Stimulated activated CD4-positive, alpha-beta T cell treated with anti-CD3 and anti-CD28 coated beads, TNF-alpha, amount 100 ng/mL, for 24 hours (primary cell): ENCODE measurements at regions not wholly inside any gene's neighbourhood (a gene's known extent, or its start where the extent isn't known, plus 50 kb on each side); places are given as distances from the start of the nearest gene placed in this dataset.
"Not testable (repeated sequence)": the region's sequence is repeated elsewhere in the genome, so short reads cannot be mapped to it uniquely, and the experiment has no call there.

ENCODE experiments used
- DNase-seq, 3 experiments: peaks; one replicate each; pipeline ENCODE4 v3.0.0-alpha.2; 2020; ENCODE audit warnings: low read depth in 3 of 3

DNA sequence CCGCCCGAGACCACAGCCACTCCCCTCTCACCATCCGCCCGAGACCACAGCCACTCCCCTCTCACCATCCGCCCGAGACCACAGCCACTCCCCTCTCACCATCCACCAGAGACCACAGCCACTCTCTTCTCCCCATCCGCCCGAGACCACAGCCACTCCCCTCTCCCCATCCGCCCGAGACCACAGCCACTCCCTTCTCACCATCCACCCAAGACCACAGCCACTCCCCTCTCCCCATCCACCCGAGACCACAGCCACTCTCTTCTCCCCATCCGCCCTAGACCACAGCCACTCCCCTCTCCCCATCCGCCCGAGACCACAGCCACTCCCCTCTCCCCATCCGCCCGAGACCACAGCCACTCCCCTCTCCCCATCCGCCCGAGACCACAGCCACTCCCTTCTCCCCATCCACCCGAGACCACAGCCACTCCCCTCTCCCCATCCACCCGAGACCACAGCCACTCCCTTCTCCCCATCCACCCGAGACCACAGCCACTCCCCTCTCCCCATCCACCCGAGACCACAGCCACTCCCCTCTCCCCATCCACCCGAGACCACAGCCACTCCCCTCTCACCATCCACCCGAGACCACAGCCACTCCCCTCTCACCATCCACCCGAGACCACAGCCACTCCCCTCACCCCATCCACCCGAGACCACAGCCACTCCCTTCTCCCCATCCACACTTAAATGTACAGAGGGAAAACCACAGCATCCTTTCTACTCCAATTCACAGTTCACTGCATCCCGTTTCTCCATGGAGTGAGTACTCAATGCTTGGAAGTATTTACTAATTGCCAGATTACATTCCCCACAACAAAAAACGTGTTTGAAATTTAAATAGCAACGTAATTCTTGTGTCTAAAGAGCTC is 83.5 kb upstream of the SFSWAP start:
- peak in 1 of 3 experiments; percentile 28 for DNase-seq

DNA sequence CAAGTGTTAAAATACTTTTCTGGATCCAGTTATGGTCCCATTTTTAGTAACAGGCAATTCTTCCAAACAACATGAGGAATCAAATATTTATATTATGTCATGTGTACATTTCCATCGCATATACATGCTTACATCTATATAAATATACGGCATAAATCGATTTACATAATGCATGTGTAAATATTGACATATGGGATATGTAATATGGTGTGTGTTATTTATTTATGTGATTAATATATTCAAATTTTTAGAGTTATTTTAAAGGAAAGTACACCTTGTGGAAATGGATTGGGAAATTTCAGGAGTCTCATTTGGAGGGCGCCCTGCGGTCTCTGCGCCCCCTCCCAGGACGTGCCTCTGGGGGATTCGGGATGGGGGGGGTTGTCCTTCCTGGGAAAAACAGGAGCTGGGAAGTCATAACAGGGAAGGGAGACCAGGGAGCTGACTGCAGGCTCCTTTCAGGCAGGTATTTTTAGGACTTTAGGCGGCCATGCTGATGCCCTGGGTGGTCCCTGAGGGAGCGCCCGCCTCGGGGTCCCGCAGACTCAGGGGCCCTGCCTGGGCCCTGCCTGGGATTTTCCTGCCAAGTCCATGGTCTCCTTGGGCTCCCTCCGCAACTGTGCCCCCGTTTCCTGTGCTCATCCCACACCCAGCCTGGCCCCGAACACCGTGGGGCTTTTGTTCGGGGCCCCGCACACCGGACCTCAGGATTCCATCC is 82.7 kb upstream of the SFSWAP start:
- no peak for DNase-seq

DNA sequence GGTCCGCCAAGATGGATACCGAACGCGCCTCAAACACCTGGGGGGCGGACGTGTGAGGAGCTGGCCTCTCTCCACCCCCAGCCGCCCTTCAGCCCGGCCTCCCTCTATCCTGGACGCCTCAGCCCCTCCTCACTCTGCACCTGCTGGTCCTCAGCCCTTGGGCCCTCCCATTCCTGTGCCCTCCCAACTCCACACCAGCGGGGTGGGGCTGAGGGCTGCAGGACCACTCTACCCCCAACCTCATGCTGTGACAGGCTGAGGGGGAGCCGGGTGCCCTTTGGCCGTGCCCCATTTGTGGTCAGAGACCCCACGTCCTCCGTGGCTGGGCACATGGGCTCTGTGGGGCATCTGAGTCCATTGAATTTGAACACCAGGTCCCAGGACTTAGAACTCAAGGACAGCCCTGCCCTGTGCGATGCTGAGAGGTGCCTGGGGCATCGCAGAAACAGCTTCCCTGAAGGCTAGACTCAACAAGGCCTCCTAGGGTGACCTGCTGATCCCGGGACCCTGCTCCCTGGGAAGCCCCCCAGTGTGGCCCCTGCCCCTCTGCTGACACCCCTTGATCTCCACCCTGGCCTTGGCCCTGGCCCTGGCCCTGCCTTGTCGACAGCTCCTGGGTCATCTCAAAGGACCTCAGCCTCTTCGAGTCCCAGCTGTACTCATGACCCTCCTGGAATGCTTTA is 82.0 kb upstream of the SFSWAP start:
- no peak for DNase-seq

DNA sequence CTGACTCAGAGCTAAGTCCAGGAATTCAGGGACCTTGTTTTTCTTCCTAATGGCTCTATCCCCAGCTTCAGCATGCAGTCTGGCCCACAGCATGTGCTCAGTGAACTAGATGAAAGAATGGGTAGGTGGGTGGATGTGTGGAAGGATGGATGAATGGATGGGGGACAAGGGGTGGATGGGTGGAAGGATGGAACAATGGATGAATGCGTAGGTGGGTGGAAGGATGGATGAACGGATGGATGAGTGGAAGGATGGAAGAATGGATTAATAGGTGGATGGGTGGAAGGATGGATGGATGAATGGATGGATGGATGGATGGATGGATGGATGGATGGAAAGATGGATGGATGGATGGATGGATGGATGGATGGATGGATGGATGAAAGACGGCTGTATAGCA is 79.7 kb upstream of the SFSWAP start:
- DNase-seq, result no peak

DNA sequence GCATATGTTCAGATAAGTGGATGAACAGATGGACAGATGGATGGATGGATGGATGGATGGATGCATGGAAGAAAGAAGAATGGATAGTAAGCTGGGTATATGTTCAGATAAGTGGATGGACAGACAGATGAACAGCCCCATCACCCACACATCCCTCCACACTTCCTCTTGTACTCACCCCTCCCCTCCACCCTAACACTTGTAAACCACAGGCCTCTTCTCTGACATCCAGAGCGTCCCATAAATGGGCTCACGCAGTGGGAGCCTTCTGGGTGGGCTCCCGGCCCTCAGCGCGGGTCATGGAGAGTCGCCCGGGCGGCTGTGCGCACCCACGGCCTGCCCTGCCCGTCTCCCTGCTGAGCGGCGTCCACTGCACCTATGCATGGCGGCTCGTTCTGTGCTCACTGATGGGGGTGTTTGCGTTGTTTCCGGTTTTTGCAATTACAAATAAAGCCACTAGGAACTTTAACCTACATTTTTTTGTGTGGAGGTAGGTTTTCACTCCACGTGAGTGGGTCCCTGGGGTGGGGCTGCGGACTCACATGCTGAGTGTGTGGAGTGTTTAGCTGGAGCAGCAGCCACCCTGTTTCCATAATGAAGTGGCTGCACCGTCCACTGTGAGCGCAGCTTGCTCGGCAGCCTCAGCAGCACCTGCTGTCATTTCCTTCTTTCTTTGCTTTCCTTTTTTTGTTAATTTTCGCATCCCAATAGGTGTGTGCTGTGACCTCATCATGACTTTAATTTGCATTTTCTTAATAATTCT is 78.8 kb upstream of the SFSWAP start:
- not testable (repeated sequence) for DNase-seq

DNA sequence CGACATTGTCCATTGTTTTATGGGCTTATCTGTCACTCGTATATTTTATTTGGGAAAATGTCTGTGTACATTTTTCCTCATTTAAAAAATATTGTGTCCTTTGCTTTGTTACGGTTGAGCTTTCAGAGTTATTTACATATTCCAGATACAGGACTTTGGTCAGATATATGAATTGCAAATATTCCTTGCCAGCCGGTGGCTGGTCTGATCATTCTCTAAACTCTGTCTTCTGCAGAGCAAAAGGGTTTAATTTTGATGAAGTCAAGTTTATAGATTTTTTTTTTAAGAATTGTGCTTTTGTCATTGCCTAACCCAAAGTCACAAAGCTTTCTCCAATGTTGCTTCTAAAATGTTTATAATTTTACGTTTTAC is 78.3 kb upstream of the SFSWAP start:
- not testable (repeated sequence) for DNase-seq

DNA sequence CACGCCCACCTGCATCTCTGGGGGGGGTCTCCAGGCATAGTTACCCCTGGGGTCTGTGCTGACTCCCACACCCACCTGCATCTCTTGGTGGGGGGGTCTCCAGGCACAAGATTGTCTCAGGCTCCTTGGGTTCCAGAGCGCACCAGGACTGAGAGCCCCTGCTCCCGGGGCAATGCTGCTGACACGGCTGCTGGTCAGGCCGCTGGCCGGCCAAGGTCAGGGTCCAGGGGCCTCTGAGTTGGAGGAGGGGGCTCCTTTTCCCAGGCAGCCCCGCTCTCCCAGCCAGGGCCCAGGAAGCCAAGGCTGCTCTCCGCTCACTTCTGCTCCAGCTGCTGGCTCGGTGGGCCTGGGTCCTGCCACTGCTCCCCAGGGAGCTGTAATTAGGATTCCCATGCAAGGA is 77.3 kb upstream of the SFSWAP start:
- DNase-seq, result not testable (repeated sequence)

DNA sequence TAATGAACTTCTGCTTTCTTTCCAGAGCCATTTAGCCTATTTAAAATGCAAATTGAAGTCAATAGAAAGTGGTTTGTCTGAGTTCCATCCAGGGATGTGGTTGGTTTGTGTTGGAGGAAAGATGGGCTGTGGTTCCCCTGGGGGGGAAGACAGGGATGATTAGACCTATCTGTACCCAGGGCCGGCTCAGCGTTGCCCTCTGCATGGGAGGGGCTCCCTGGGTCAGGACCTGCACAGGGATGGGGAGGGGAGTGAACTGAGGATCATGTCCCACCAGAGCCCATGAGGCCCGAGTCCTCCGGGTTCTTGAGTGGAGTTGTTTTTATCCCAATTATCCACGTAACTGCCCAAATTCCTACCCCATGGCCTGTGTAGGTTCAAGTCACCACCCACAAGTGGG is 76.9 kb upstream of the SFSWAP start:
- no peak for DNase-seq

DNA sequence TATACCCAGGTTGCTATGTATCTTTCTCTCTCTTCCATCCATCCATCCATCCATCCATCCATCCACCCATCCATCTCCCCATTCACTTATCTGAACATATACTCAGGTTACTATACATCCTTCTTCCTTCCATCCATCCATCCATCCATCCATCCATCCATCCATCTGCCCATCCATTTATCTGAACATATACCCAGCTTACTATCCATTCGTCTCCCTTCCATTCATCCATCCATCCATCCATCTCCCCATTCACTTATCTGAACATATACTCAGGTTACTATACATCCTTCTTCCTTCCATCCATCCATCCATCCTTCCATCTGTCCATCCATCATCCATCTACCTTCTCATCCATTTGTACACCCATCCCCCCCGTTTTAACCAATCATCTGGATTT is 75.9 kb upstream of the SFSWAP start:
- DNase-seq, result not testable (repeated sequence)

DNA sequence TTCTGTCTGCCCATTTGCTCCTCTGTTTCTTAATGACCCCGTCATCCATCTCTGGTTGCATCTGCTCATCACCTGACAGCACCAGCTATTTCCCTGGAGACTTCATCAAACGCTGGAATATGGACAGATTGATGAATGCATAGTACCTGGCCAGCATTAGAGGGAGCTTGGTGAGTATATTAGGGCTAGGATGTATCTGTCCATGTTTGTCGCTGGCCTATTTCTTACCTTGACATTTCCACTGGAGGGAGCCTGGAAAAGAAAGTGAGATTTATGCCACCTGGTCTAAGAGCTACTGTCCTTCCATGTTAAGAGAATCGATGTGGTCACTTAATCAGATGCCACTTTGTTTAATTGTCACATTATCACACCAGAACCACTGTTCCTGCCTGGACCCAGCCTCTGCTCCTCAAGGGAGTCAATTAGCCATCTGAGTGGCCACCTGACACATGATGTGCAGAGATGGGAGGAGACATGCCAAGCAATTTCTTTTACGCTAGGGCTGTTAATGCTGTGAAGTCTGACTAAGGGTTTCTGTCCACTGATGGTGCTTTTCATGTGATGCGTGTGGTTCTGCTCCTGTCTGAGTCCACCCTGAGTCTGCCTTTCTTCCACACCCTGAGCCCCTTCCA is 75.3 kb upstream of the SFSWAP start:
- no peak for DNase-seq

DNA sequence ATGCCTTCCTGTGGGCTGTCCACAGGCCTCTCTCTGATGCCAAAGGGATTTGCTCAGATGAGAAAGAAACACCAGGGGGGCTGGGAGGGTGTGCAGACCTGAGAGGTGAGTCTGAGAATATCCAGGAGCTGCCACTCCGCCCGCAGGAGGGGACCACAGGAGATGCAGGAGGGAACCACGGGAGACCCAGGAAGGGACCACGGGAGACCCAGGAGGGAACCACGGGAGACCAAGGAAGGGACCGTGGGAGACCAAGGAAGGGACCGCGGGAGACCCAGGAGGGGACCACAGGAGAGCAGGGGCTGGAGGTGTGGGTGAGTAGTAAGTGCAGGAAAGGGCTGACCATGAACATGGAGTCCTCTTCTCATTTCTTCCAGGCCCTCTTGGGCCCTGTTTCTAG is 74.6 kb upstream of the SFSWAP start:
- DNase-seq, result no peak

DNA sequence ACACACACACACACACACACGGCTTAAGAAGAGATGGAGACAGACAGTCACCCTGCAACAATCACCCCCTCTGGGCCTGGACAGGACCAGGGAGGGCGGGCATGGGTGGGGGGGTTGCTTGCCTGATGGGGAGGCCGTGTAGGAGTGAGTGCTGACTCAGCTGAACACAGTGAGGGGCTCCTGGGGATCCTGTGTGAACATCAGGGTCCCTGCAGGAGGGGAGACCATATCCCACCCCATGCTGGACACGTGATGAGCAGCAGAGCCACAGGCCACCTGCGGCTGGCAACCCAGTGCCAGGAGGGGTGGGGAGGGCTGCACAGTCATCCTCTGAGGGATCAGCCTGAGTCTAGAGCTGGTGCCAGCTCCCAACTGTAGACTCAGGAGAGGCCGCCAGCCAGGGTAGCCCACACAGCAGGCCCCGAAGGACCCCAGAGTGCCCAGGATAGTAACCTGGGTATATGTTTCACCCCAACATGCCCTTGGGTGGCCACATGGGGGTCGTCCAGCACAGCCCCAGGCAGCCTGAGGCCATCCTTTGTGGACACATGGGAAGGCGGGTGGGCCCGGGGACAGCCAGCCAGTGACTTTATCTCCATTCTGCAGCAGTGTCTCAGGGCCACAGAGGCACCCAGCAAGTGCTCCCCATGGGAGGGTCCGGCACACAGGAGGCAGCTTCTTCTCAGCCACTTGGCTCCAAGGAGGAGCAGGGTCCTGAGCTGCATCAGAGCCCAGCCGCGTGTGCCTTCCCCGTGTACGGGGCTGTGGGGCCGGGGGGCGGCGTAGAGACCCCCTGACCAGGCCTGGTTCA is 73.7 kb upstream of the SFSWAP start:
- DNase-seq, result no peak

DNA sequence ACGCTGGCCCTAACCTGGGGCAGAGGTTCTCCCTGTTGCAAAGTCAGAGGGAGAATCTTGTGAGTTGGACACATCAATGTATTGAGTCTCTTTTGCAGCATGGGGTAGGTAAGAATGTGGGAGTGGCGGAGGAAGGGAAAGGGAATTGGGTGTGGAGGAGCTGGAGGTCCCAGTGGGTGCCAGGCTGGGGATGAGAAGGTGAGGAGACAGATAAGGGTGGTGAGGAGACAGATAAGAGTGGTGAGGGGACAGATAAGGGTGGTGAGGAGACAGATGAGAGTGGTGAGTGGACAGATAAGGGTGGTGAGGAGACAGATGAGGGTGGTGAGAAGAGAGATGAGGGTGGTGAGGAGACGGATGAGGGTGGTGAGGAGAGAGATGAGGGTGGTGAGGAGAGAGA is 72.9 kb upstream of the SFSWAP start:
- no peak for DNase-seq

DNA sequence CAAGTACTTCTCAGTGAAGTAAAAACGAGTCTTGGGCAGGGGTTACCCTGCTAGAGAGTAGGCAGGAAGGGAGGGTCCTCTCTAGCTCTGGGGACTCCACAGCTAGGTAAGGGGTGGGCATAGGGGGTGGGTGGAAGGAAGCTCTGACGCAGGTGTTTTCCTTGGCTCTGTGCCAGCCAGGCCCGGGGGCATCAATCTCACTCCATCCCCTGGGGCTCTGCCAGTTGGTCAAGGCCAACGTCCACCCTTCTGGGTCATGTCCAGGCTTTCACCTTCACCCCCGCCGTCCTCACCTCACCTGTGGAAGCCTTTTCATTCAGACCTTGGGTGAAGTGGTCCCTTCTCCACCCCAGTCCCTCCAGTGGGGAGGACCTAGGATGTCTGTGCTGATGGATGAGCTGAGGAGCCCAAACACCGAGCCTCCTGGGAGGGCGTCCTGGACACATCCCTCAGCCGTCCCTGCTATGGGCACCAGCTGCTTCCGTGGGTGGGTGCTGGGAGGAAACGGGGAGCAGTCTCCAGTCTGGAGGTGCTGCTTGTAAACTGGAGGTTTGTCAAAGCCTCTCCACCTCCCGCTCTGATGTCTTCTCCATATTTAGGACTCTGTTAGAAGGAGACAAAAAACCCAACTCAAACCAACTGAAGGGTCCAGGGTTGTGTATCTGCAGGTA is 71.5 kb upstream of the SFSWAP start:
- no peak for DNase-seq

DNA sequence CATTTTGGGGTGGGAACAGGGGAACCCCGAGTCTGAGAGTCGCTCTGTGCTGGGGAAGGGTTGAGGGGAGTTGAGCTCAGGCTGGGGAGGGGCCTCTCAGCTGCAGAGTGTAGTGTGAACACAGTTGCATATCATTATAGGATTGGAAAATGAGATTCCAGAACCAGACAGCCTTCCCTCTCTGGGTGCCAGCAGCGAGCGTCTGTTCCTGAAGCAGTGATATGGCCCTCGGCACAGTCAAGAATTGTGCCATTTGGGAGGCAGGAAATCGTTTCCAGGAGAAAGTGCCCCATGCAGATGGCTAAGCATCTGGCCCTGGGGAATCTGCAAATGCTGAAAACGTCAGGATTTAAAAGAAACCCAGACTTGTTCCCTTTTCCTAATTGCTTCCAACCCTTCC is 70.4 kb upstream of the SFSWAP start:
- no peak for DNase-seq

DNA sequence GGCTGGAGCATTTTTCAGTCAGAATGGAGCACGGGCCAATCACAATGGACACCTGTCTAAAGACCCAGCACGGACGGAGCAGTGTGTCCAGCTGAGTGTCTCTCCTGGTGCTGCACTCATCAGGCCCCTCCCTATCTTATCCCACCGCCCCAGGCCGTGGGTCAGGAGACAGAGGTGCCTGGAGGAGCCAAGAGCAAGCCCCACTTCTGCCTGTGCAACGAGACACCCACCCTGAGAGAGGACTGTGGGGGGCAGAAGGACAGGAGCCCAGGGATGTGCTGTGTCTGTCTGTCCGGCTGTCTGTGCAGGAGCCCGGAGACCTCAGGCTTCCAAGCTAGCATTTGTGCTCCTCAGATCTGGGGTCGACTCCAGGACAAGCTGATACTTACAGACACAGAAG is 69.6 kb upstream of the SFSWAP start:
- no peak for DNase-seq

DNA sequence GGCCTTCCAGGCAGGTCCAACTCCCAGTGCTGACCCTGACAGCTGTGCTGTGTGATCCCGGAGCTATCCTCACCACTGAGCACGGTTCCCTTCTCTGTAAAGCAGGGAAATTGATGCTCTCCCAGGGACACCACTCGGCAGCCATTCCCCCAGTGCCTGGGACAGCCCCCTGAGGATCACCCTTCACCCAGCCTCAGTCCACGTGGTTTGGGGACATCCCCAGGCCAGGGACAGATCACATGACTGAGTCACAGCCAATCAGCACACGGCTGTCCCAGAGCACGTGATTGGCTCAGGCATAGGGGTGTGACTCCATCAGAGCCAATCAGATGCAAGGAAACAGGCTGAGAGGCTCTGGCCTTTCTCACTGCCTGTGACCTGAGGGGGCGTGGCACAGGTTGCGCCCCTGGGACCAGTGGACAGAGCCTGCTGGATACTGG is 68.8 kb upstream of the SFSWAP start:
- DNase-seq, result peak in 1 of 3 experiments; percentile 7

DNA sequence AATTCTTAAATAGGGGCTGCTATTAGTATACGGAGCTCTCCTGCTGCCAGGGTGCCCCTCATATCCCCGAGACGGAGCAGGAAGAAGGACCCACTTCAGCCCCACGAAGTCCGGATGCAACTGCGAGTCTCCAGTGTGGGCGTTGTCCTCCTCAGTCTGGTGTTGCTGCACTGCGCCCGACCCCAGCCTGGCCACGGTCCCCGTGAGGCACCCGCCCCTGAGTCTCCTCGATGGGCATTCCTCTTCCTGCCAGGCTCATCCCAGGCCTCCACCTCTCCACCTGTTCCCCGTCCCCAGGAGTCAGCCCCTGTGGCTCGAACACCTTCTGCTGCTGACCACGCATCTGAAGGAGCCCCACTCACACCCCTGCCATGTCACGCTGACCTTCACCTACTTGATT is 68.1 kb upstream of the SFSWAP start:
- no peak for DNase-seq

DNA sequence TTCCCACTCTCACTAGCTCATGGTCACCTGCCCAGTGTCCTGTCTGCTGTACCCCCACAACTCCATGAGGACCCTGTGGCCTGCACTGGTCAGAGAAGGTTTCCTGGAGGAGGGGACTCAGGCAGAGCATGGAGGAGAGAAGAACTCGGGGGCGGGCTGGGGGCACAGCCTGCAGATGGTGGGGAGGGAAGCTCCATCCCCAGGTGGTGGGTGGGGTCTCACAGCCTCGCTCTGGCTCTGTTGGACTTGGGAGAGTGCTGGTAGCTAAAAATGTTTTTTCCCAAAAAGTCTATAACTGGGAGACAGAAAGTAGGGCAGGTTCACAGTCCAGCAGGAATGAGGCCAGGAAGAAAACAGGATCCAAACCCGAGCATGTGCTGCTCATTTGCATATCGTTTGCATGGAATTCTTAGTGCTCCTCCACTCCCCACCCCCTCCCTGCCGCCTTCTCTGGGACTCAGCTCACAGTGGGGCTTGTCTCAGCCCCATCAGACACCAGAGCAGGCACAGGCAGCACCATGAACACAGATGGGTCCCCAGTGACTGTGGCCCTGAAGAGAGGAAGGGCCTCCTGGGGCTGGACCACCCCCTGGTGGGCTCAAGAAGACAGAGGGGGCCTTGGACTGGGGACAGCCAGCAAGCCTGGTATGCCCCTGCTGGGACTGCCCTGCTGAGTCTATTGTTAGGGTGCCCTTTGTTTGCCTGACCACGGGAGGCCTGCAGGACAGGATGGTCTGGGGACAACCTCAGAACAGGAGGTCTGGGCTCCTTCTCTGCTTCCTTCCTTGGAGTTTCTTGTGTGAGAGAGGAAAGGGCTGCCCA is 67.0 kb upstream of the SFSWAP start:
- DNase-seq, result no peak
